SK-N-SH (cell line): ENCODE measurements at regions not wholly inside any gene's neighbourhood (a gene's known extent, or its start where the extent isn't known, plus 50 kb on each side); places are given as distances from the start of the nearest gene placed in this dataset.

ENCODE experiments used
- CTCF ChIA-PET: fragments of 300-600, 350-600 bp; formaldehyde crosslinking; extraction: SDS; loops from one replicate; lab custom pipeline; 2021; lab: Yijun Ruan, JAX
- POLR2A ChIA-PET: fragments of 350-600 bp; sonication (Branson Sonifier 250); formaldehyde crosslinking; extraction: SDS; loops from one replicate; lab custom pipeline; 2020; ENCODE audit warnings: antibody characterized with exemption, inconsistent platforms; lab: Yijun Ruan, JAX
- DNase-seq: peaks from one replicate; pipeline ENCODE4 v3.0.0; 2012
- H2AFZ ChIP-seq: fragments of 200-600 bp; sonication (generic); 2 replicates; pipeline ENCODE4 v1.8.1; 2016; ENCODE audit warnings: antibody characterized with exemption, mild to moderate bottlenecking, low read depth
- H3F3A ChIP-seq: fragments of 200-600 bp; sonication (generic); replicated peaks from 2 replicates; pipeline ENCODE3; 2016; ENCODE audit warnings: antibody characterized with exemption, mild to moderate bottlenecking; ENCODE audit not compliant: insufficient read depth
- H3K27ac ChIP-seq, 2 experiments: fragments of 200-500 bp in 1 of 2; fragments of 200-600 bp in 1 of 2; sonication (Bioruptor generic) in 1 of 2; sonication (generic), shearing (Covaris generic) in 1 of 2; 2 replicates each; pipeline versions ENCODE4 v1.5.1 to v1.6.1; 2014 to 2016; ENCODE audit warnings: low read depth in 2 of 2, inconsistent platforms in 1 of 2, low read length in 1 of 2, mild to moderate bottlenecking in 1 of 2, mixed read lengths in 1 of 2
- H3K27me3 ChIP-seq: fragments of 200-600 bp; sonication (generic), shearing (Covaris generic); 2 replicates; pipeline ENCODE4 v1.6.1; 2016; ENCODE audit warnings: mixed run types; ENCODE audit not compliant: insufficient read depth
- H3K36me3 ChIP-seq, 2 experiments: fragments of 200-500 bp in 1 of 2; fragments of 200-600 bp in 1 of 2; sonication (Bioruptor generic) in 1 of 2; sonication (generic) in 1 of 2; replicated peaks in 1 of 2; 2 replicates each; pipeline versions ENCODE3 to v1.5.1; 2014 to 2016; ENCODE audit warnings: low read length in 1 of 2, mild to moderate bottlenecking in 1 of 2; ENCODE audit not compliant: insufficient read depth in 2 of 2, control insufficient read depth in 1 of 2
- H3K4me1 ChIP-seq, 2 experiments: fragments of 200-500 bp in 1 of 2; fragments of 200-600 bp in 1 of 2; sonication (Bioruptor generic) in 1 of 2; sonication (generic), shearing (Covaris generic) in 1 of 2; 2 replicates each; pipeline versions ENCODE4 v1.5.1 to v1.6.1; 2014 to 2016; ENCODE audit warnings: low read depth in 1 of 2, low read length in 1 of 2, mixed run types in 1 of 2; ENCODE audit not compliant: insufficient read depth in 2 of 2, control insufficient read depth in 1 of 2
- H3K4me2 ChIP-seq: fragments of 200-600 bp; sonication (generic), shearing (Covaris generic); 2 replicates; pipeline ENCODE4 v1.6.1; 2017; ENCODE audit warnings: mixed run types
- H3K4me3 ChIP-seq, 2 experiments: fragments of 200-500 bp in 1 of 2; fragments of 200-600 bp in 1 of 2; sonication (Bioruptor generic) in 1 of 2; sonication (generic), shearing (Covaris generic) in 1 of 2; 2 replicates each; pipeline versions ENCODE4 v1.5.1 to v1.8.1; 2014 to 2016; ENCODE audit warnings: low read depth in 2 of 2, inconsistent platforms in 1 of 2, low read length in 1 of 2, mild to moderate bottlenecking in 1 of 2, mixed read lengths in 1 of 2, moderate library complexity in 1 of 2
- H3K79me2 ChIP-seq: fragments of 200-600 bp; sonication (generic); 2 replicates; pipeline ENCODE4 v1.8.1; 2017; ENCODE audit warnings: mild to moderate bottlenecking; ENCODE audit not compliant: insufficient read depth
- H3K9ac ChIP-seq: fragments of 200-600 bp; sonication (generic); 2 replicates; pipeline ENCODE4 v1.6.1; 2017; ENCODE audit warnings: mixed run types
- H3K9me2 ChIP-seq: fragments of 200-600 bp; sonication (generic); 2 replicates; pipeline ENCODE4 v1.6.1; 2017; ENCODE audit warnings: mixed run types
- H3K9me3 ChIP-seq: fragments of 200-600 bp; sonication (generic); 2 replicates; pipeline ENCODE4 v1.6.1; 2017; ENCODE audit warnings: mixed run types, mild to moderate bottlenecking, moderate library complexity
- H4K20me1 ChIP-seq: fragments of 200-600 bp; sonication (generic); 2 replicates; pipeline ENCODE4 v1.6.1; 2017; ENCODE audit warnings: mild to moderate bottlenecking, mixed run types; ENCODE audit not compliant: insufficient read depth
- CHD2 ChIP-seq: fragments of 150-350 bp; IDR thresholded peaks from 2 replicates; pipeline ENCODE4 v1.6.1; 2018; ENCODE audit warnings: low read length; ENCODE audit not compliant: partially characterized antibody
- ELF1 ChIP-seq: IDR thresholded peaks from 2 replicates; pipeline ENCODE4 v1.4.0; 2012
- EP300 ChIP-seq, 2 experiments: IDR thresholded peaks; 2 replicates each; pipeline versions ENCODE4 v1.4.0 to v1.6.1; 2012; ENCODE audit warnings: borderline replicate concordance in 1 of 2, low read depth in 1 of 2, low read length in 1 of 2
- EZH2phosphoT487 ChIP-seq: fragments of 200-600 bp; sonication (generic); IDR thresholded peaks from 2 replicates; pipeline ENCODE4 v1.6.1; 2017; ENCODE audit warnings: low read depth, mixed run types, mild to moderate bottlenecking, antibody characterized with exemption, moderate library complexity, borderline replicate concordance
- FOSL2 ChIP-seq: IDR thresholded peaks from 2 replicates; pipeline ENCODE4 v1.4.0; 2012; ENCODE audit warnings: low read depth, mild to moderate bottlenecking, moderate library complexity, borderline replicate concordance
- FOXM1 ChIP-seq: IDR thresholded peaks from 2 replicates; pipeline ENCODE4 v1.4.0; 2012; ENCODE audit warnings: low read depth, mild to moderate bottlenecking
- GATA2 ChIP-seq: sonication (generic); formaldehyde crosslinking; IDR thresholded peaks from 2 replicates; pipeline ENCODE4 v1.5.0; 2020; ENCODE audit warnings: mild to moderate bottlenecking, missing genetic modification reagents
- JUND ChIP-seq: IDR thresholded peaks from 2 replicates; pipeline ENCODE4 v1.4.0; 2012
- NFIC ChIP-seq: IDR thresholded peaks from 2 replicates; pipeline ENCODE4 v1.4.0; 2012; ENCODE audit warnings: borderline replicate concordance
- RAD21 ChIP-seq: IDR thresholded peaks from 2 replicates; pipeline ENCODE4 v1.6.1; 2012; ENCODE audit warnings: mild to moderate bottlenecking, low read length
- RCOR1 ChIP-seq: fragments of 150-350 bp; IDR thresholded peaks from 2 replicates; pipeline ENCODE4 v1.6.1; 2017; ENCODE audit warnings: antibody characterized with exemption, low read length
- SIN3A ChIP-seq: IDR thresholded peaks from 2 replicates; pipeline ENCODE4 v1.6.1; 2012; ENCODE audit warnings: low read depth, mild to moderate bottlenecking, low read length, moderate library complexity, borderline replicate concordance
- SMC3 ChIP-seq: IDR thresholded peaks from 2 replicates; pipeline ENCODE4 v1.6.1; 2012; ENCODE audit warnings: low read depth, low read length, improper control_type of control experiment
- TAF1 ChIP-seq: IDR thresholded peaks from 2 replicates; pipeline ENCODE4 v1.6.1; 2012; ENCODE audit warnings: low read depth, mild to moderate bottlenecking, low read length, moderate library complexity, borderline replicate concordance
- TEAD4 ChIP-seq: IDR thresholded peaks from 2 replicates; pipeline ENCODE4 v1.4.0; 2012; ENCODE audit warnings: mild to moderate bottlenecking, borderline replicate concordance; ENCODE audit not compliant: insufficient read depth
- YY1 ChIP-seq: IDR thresholded peaks from 2 replicates; pipeline ENCODE4 v1.4.0; 2012; ENCODE audit warnings: low read depth, mild to moderate bottlenecking
- WGBS: methylation state at CpG from one replicate; pipeline ENCODE4 v1.1.6; 2017; ENCODE audit warnings: low lambda C conversion rate; 5-methylcytosine and 5-hydroxymethylcytosine counted together
- TF ChIP-seq, protein P1 (sequence below): IDR thresholded peaks from 2 replicates; pipeline ENCODE4 v1.6.1; 2012; ENCODE audit warnings: mild to moderate bottlenecking, low read depth, low read length, moderate library complexity
- TF ChIP-seq, protein P2 (sequence below): IDR thresholded peaks from 2 replicates; pipeline ENCODE4 v1.4.0; 2012; ENCODE audit warnings: low read depth, borderline replicate concordance
- TF ChIP-seq, protein P3 (sequence below): fragments of 150-350 bp; IDR thresholded peaks from 2 replicates; pipeline ENCODE4 v1.6.1; 2017; ENCODE audit warnings: antibody characterized with exemption, low read length, low read depth, borderline replicate concordance
- TF ChIP-seq, protein P4 (sequence below): IDR thresholded peaks from 2 replicates; pipeline ENCODE4 v1.4.0; 2012; ENCODE audit warnings: low read depth

DNA sequence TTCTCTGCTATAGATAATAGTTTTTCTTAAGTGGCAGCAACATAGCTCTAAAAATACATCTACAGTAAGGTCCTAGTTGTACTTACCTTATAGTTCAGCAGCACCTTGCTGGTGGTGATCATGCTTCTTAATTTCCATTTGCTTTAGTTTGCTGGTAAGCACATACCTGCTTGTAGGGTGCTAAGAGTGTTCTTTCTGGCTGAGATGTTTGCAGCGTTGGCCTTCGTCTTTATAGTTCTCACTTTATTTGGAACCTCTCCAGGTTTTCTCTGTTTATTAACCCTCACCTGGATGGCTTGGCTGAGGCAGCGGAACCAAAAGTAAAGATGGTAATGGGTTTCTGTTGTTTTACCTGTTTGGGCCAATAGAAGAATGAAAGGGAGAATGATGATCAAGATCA, 123.6 kb upstream of the EFEMP1 start (continued):
- TF ChIP-seq, protein P1, sequence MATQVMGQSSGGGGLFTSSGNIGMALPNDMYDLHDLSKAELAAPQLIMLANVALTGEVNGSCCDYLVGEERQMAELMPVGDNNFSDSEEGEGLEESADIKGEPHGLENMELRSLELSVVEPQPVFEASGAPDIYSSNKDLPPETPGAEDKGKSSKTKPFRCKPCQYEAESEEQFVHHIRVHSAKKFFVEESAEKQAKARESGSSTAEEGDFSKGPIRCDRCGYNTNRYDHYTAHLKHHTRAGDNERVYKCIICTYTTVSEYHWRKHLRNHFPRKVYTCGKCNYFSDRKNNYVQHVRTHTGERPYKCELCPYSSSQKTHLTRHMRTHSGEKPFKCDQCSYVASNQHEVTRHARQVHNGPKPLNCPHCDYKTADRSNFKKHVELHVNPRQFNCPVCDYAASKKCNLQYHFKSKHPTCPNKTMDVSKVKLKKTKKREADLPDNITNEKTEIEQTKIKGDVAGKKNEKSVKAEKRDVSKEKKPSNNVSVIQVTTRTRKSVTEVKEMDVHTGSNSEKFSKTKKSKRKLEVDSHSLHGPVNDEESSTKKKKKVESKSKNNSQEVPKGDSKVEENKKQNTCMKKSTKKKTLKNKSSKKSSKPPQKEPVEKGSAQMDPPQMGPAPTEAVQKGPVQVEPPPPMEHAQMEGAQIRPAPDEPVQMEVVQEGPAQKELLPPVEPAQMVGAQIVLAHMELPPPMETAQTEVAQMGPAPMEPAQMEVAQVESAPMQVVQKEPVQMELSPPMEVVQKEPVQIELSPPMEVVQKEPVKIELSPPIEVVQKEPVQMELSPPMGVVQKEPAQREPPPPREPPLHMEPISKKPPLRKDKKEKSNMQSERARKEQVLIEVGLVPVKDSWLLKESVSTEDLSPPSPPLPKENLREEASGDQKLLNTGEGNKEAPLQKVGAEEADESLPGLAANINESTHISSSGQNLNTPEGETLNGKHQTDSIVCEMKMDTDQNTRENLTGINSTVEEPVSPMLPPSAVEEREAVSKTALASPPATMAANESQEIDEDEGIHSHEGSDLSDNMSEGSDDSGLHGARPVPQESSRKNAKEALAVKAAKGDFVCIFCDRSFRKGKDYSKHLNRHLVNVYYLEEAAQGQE, result no peak
- TF ChIP-seq CHD2 (no peak), SMC3 (no peak), SIN3A (no peak), TEAD4 (no peak)
- TF ChIP-seq, protein P2, sequence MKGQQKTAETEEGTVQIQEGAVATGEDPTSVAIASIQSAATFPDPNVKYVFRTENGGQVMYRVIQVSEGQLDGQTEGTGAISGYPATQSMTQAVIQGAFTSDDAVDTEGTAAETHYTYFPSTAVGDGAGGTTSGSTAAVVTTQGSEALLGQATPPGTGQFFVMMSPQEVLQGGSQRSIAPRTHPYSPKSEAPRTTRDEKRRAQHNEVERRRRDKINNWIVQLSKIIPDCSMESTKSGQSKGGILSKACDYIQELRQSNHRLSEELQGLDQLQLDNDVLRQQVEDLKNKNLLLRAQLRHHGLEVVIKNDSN, result no peak

DNA sequence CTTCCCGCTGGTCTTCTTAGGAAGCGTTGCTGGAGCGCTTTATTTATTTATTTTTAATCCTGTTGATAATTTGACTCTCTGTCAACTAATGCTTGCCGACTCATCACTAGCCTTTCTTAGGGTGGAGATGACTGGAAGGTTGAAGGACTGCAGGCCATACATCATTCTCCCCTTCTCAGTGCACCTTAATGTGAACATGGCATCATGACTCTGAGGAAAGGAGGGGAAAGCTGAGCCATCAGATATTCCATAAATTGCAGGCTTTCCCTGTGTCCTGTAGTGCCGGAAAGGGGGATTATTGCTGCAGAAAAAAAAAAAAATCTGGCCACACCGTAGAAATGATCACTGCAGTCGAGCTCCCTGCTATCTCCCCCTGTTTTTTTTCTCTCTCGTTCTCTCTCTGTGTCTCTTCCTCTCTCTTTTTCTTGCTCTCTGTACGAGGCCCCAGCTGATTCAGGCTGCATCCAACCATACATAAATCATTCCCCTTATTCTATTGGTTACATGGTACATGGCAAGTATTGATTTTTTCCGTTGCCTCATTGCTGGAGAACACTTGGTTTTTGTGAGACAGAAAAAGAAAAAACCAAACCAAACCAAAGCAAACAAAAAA, 125.8 kb upstream of the EFEMP1 start:
- no peaks in the 10 kb centered on the region for H4K20me1 ChIP-seq
- POLR2A ChIA-PET, result no interaction called here
- no peak overlapping the region for H2AFZ ChIP-seq
- DNase-seq, result no peak
- H3K4me2 ChIP-seq, result no peak overlapping the region
- H3K4me1 ChIP-seq, result no peaks in the 10 kb centered on the region
- WGBS, result 31% methylated on average over 10 of the region's 10 CpGs
- H3K27ac ChIP-seq, result no peak overlapping the region
- no peaks in the 10 kb centered on the region for H3K9me2 ChIP-seq
- H3F3A ChIP-seq, result no peaks in the 10 kb centered on the region
- H3K4me3 ChIP-seq, result no peak overlapping the region
- no peak for TF ChIP-seq SIN3A
- TF ChIP-seq ELF1, result no peak
- no peak for TF ChIP-seq FOXM1
- TF ChIP-seq JUND, result no peak
- TF ChIP-seq, protein P3, sequence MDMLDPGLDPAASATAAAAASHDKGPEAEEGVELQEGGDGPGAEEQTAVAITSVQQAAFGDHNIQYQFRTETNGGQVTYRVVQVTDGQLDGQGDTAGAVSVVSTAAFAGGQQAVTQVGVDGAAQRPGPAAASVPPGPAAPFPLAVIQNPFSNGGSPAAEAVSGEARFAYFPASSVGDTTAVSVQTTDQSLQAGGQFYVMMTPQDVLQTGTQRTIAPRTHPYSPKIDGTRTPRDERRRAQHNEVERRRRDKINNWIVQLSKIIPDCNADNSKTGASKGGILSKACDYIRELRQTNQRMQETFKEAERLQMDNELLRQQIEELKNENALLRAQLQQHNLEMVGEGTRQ, result no peak
- TF ChIP-seq EP300 (IDR thresholded peaks at IDR 0.05; ENCODE audit: borderline replicate concordance in 1 of 2, low read depth in 1 of 2, low read length in 1 of 2), result no peak
- TF ChIP-seq EZH2phosphoT487, result no peak
- TF ChIP-seq, protein P1, result no peak
- no peak for TF ChIP-seq RAD21
- TF ChIP-seq NFIC, result no peak
- TF ChIP-seq YY1, result no peak
- TF ChIP-seq, protein P4, sequence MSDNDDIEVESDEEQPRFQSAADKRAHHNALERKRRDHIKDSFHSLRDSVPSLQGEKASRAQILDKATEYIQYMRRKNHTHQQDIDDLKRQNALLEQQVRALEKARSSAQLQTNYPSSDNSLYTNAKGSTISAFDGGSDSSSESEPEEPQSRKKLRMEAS, result no peak
- TF ChIP-seq RCOR1, result no peak
- no peak for TF ChIP-seq GATA2 (CRISPR knock-in tag)
- no peak for TF ChIP-seq FOSL2
- no peak for TF ChIP-seq TAF1
- H3K79me2 ChIP-seq, result no peaks in the 10 kb centered on the region
- no peak overlapping the region for H3K9ac ChIP-seq
- no peaks in the 10 kb centered on the region for H3K36me3 ChIP-seq
- CTCF ChIA-PET, result interaction anchor here (0.8 kb wide), 1 partner anchor 871 kb away, joined by 3 read pairs; no protein-coding TSS in a partner anchor
- H3K9me3 ChIP-seq, result no peaks in the 10 kb centered on the region
- H3K27me3 ChIP-seq, result no peaks in the 10 kb centered on the region
